NCI-H748 (cell line): ENCODE measurements at regions not wholly inside any gene's neighbourhood (a gene's known extent, or its start where the extent isn't known, plus 50 kb on each side); places are given as distances from the start of the nearest gene placed in this dataset.
A peak's percentile ranks its signal among the peaks of the same experiment; 100 is the strongest.
"Not testable (repeated sequence)": the region's sequence is repeated elsewhere in the genome, so short reads cannot be mapped to it uniquely, and the experiment has no call there.

Experiments used
- DNase-seq: peaks from one replicate; lab custom pipeline; 2025; ENCODE audit not compliant: unreplicated experiment; lab: John Stamatoyannopoulos, UW

GRCh38 chr6:79394690-79395089, 142.5 kb downstream of the LCA5 start:
- no peak for DNase-seq

GRCh38 chr6:79392094-79392493, 145.1 kb downstream of the LCA5 start:
- DNase-seq, result no peak

GRCh38 chr6:79391480-79391879, 145.8 kb downstream of the LCA5 start:
- DNase-seq, result no peak

GRCh38 chr6:79385893-79386292, 151.3 kb downstream of the LCA5 start:
- DNase-seq, result no peak

- DNase-seq, result no peak
These were observed 150.9 kb upstream of the HMGN3 start for GRCh38 chr6:79385333-79385732.

- DNase-seq, result peak; percentile 99
These were observed 150.4 kb upstream of the HMGN3 start for GRCh38 chr6:79384845-79385244.

GRCh38 chr6:79378957-79379356, 144.5 kb upstream of the HMGN3 start:
- no peak for DNase-seq

GRCh38 chr6:79377888-79378348, 143.4 kb upstream of the HMGN3 start:
- no peak for DNase-seq

- DNase-seq, result no peak
These were observed 142.6 kb upstream of the HMGN3 start for GRCh38 chr6:79377047-79377446.

- DNase-seq, result no peak
These were observed 141.3 kb upstream of the HMGN3 start for GRCh38 chr6:79375635-79376337.

- DNase-seq, result peak; percentile 46
These were observed 139.8 kb upstream of the HMGN3 start for GRCh38 chr6:79374308-79374707.

- DNase-seq, result peak; percentile 46
These were observed 139.4 kb upstream of the HMGN3 start for GRCh38 chr6:79373880-79374279.

GRCh38 chr6:79373246-79373645, 138.8 kb upstream of the HMGN3 start:
- DNase-seq, result peak; percentile 64

- no peak for DNase-seq
These were observed 138.3 kb upstream of the HMGN3 start for GRCh38 chr6:79372757-79373156.

GRCh38 chr6:79369026-79369425, 134.5 kb upstream of the HMGN3 start:
- no peak for DNase-seq

- not testable (repeated sequence) for DNase-seq
These were observed 129.0 kb upstream of the HMGN3 start for GRCh38 chr6:79363441-79363840.

- DNase-seq, result not testable (repeated sequence)
These were observed 126.6 kb upstream of the HMGN3 start for GRCh38 chr6:79361074-79361473.

- no peak for DNase-seq
These were observed 118.7 kb upstream of the HMGN3 start for GRCh38 chr6:79353226-79353625.

- no peak for DNase-seq
These were observed 104.0 kb upstream of the HMGN3 start for GRCh38 chr6:79338493-79338892.

GRCh38 chr6:79335133-79335674, 100.7 kb upstream of the HMGN3 start:
- no peak for DNase-seq

GRCh38 chr6:79334674-79335073, 100.2 kb upstream of the HMGN3 start:
- DNase-seq, result no peak

GRCh38 chr6:79330704-79331103, 96.2 kb upstream of the HMGN3 start:
- no peak for DNase-seq

- DNase-seq, result peak; percentile 53
These were observed 78.8 kb upstream of the HMGN3 start for GRCh38 chr6:79313254-79313653.
